T47D (cell line): ENCODE measurements at regions not wholly inside any gene's neighbourhood (a gene's known extent, or its start where the extent isn't known, plus 50 kb on each side); places are given as distances from the start of the nearest gene placed in this dataset.
"Not testable (repeated sequence)": the region's sequence is repeated elsewhere in the genome, so short reads cannot be mapped to it uniquely, and the experiment has no call there.

Source experiments
- DNase-seq, 2 experiments: peaks; one replicate each; pipeline versions ENCODE4 v3.0.0 to v3.0.0-alpha.2; 2011 to 2012; ENCODE audit warnings: low read depth in 1 of 2, low spot score in 1 of 2
- JUND ChIP-seq: IDR thresholded peaks from 2 replicates; pipeline ENCODE4 v1.6.1; 2012; ENCODE audit warnings: low read depth
- in situ Hi-C: cut with HindIII; loops from 2 replicates; pipeline ENCODE4 v1.10.0; 2016; ENCODE audit warnings: low sequenced_read_pairs, low pct_unique_long_range_greater_than_20kb

DNA sequence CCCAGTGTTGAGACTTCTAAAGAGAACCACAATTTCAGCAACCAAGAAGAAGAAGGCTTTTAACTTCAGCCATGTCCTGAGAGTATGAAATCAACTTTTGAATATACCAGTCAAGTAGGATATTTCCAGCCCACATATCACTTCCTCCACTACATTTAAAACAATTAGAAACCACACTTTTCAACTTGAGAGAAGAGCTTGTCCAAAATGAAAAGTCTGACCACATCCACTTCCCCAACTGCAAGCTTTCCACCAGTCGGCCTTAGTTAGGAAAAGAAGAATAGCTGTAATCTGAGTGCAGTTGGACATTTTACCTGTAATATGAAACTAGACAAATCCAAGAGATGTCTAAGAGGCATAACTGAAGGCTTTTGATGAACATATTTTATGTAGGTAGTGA, 101.9 kb upstream of the SLC7A11 start:
- in situ Hi-C loops, result no loop called here
- no peak for TF ChIP-seq JUND

DNA sequence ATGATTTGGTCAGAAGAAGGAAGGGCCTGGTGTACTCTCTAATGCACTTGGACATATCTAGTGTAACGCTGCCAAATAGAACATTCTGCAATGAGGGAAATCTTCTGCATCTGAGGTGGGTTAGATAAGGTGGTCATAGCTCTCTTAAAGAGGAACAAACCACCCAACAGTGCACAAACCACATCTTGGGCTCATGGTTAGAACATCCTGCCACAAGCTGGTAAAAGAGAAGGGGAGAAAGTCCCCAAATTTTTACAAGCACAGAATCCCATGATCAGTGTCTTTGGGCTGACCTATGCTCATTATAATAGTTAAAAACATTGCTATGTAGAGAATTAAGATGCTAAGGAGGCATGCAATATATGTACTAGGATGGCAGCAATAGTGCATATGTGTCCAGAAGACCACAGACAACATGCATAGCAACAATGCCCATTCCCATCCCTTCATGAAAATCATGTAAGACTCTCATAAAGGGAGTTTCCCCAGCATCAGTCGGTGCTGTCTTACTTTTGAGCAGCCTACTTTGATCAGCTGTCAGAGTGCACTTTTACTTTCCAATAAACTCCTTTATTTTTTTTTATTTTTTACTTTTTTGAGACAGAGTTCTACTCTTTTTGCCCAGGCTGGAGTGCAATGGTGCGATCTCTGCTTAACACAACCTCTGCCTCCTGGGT, 99.7 kb upstream of the SLC7A11 start:
- in situ Hi-C loops, result no loop called here
- no peak for TF ChIP-seq JUND
- no peak for DNase-seq

More for the DNA sequence above, 101.9 kb upstream of the SLC7A11 start:
- no peak for DNase-seq

DNA sequence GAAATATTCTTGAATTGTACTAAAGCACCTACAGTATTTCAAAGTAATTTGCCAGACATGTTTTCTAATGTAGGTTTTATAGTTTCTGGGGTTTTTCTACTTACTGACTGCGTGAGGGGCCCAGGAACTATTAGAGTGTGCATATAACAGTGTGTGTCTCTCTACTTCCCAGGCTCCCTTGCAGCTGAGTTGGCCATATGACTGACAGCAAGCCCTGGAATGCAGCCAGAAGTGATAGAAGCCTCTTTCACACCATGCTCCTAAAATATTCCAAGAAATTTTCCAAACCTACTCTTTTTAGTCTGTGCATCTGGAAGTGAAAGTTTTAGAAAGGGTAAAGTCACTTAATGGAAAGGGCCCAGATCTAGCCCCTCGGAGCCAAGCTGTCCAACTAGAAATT, 96.7 kb upstream of the SLC7A11 start:
- in situ Hi-C loops, result no loop called here
- TF ChIP-seq JUND, result no peak
- DNase-seq, result no peak

DNA sequence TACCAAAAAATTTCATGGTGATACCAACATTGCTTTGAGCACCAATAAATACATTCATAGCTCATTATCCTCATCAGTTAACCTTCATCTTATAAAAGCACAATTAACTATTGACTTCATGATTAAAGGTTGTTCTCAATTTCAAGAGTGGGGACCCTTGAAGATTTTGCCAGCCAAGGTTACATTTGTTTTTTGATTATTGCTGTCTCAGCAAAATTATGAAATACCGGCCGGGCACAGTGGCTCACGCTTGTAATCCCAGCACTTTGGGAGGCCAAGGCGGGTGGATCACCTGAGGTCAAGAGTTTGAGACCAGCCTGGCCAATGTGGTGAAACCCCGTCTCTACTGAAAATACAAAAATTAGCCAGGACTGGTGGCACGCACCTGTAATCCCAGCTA, 96.1 kb upstream of the SLC7A11 start:
- DNase-seq, in situ Hi-C loops: not testable (repeated sequence)

DNA sequence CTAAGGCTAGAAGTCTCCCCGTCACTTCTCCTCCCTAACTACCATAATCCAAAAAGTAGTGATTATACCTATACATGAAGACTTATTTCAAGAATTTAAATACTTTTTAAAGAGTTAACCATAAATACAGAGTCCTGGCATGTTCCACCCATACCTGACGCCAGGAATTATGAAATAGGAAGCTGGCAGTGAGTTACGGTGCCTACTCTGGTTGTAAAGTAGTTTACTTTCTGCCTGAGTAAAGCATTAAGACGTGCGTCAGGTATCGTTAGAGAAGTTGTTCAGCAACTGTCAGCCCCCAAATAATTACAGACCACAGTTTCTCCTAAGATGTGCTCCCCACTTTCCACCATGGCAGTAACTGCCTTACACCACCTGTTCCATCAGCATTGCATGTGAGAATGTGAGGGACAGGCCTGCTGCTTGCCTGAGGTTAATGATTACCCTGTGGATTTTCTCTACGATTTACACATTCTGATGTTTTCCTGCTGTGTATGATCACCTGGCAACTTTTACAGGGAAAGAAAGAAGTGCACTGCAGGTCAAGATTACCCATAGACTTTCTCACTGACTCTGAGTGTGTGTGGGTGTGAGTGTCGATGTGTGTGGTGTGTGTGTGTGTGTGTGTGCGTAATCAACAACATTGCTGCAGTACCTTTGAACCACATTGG, 92.3 kb upstream of the SLC7A11 start:
- DNase-seq, result no peak
- TF ChIP-seq JUND, result no peak

DNA sequence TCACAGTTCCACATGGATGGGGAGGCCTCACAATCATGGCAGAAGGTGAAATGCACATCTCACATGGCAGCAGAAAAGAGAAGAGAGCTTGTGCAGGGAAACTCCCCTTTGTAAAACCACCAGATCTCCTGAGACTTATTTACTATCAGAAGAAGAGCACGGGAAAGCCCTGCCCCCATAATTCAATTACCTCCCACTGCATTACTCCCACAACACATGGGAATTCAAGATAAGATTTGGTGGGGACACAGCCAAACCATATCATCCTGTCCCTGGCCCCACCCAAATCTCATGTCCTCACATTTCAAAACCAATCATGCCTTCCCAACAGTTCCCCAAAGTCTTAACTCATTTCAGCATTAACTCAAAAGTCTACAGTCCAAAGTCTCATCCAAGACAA, 90.3 kb upstream of the SLC7A11 start:
- DNase-seq, in situ Hi-C loops: not testable (repeated sequence)

More for the DNA sequence above, 92.3 kb upstream of the SLC7A11 start:
- in situ Hi-C loops, result no loop called here

DNA sequence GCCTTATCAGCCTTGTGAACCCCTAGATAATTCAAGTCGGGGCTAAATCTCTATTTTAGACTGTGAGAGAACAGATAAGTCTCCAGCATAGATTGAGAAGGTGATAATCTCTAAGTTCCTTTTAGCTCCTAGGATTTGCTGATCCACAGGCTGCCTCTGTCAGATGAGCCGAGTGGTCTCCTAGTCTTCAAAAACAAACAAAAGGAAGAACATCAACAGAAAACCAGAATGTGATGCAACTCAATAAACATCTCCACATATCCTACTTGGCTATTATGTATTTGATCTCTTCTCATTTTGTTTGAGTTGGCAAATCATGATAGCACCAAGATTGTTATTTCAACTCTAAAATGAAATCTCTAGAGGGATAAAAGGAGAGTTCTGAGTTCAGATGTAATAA, 88.4 kb upstream of the SLC7A11 start:
- no peak for DNase-seq
- in situ Hi-C loops, result no loop called here
- TF ChIP-seq JUND, result no peak

DNA sequence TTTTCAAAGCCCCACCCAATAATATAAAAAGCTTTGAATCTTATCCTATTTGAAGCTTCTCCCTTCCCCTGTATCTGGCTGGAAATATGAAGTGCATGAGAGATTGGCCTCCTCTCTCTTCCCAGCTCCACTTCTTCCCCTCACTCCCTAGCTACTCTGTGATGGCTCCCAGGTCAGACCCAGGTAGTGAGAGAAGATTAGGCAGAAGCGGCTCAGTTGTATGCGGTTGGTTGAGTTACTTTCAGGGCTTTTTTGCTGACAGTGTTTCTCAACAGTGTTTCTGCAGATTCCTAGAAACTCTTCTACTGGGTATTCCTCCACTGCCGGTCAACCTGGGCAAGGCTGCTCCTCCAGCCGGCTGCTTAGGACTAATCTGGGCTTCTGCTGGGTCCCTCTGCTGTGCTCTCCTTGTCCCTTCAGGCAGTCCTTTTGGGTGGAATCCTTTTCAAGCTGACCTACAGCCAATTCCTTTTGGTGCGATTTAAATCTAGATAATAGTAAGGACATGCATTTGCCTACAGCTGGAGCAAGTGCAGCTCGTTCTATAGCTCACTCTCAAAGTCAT, 87.4 kb upstream of the SLC7A11 start:
- in situ Hi-C loops, result no loop called here
- peak in 1 of 2 experiments; percentile 6 for DNase-seq
- no peak for TF ChIP-seq JUND

DNA sequence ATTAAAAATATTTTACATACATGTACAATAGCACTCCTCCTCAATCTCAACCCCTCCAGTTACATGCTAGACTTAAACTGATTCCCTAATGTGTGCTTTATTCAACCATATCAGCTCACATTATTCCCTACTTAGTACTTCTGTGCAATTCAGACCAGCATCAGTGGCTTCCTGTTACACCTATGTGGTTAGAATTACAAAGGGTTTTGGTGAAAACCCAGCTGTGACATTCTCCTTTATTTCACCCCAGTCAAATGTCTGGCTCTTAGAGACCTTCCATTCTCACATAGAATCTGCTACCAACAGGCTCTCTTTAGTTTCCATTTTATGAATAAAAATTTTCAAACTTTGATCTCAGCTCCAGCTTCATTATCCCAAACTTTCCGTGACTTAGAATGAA, 85.2 kb upstream of the SLC7A11 start:
- no peak for TF ChIP-seq JUND
- DNase-seq, result no peak
- in situ Hi-C loops, result no loop called here

DNA sequence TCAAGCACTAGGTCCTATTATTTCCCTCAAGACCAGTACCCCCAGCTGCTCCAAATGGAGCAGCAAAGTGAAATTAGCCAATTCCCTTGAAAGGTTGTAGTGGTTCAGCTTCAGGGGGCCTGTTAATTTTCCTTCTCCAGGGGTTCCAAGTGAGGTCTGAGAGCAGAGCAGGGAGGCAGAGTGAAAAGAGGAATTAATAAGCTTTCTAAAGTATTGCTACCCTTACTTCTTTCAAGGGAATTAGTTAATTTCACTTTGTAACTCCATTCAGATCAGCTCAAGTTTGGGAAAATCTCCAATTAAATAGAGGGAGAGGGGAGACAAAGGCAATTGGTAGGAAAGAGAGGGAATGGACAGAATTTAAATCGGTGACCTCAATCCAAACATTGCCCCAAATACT, 78.7 kb upstream of the SLC7A11 start:
- no peak for TF ChIP-seq JUND
- in situ Hi-C loops, result no loop called here
- no peak for DNase-seq

DNA sequence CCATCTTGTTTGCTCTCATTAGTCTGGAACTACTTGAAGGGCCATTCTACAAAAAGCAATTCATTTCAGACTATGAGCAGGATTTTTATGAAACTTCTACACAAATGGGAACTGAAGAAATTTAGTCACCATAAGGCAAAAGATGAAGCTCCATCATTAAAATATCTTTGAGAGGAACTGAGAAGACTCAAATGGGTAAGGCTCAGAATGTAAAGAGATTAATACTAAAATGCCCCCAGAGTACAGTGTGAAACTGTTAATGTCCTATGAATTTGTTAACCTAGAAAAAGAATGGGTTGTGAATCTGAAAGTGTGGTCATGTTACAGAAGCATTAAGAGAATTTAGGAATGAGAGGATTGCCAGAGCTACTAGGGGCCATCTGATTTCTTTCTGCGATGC, 77.9 kb upstream of the SLC7A11 start:
- no peak for TF ChIP-seq JUND
- in situ Hi-C loops, result no loop called here

DNA sequence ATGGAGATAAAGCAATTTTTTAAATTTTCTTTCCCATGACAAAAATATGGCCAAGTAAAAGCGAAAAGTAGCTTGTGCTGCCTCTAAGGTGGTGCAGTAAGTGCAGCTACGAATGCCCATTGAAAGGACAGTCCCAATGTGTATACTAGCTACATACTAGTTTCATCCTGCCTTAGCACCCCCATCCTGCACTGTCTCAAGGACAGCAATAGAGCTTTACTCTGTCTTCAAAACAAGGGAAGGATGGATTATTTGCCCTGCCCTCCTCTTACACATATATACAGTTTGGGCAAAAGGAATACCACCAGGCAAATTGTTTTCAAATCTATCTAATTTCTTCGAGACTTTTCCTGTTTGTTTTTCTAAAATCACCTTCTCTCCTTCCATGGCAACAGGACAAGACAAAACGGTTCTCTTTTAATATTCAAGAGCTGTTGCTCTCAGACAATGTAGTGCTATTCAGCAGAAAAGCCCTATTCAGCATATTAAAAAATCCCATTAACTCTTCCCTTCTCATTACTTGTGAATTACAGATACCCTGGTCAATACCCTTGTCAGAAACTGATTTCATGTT, 75.1 kb upstream of the SLC7A11 start:
- no peak for TF ChIP-seq JUND
- no peak for DNase-seq

More for the DNA sequence above, 77.9 kb upstream of the SLC7A11 start:
- DNase-seq, result no peak

DNA sequence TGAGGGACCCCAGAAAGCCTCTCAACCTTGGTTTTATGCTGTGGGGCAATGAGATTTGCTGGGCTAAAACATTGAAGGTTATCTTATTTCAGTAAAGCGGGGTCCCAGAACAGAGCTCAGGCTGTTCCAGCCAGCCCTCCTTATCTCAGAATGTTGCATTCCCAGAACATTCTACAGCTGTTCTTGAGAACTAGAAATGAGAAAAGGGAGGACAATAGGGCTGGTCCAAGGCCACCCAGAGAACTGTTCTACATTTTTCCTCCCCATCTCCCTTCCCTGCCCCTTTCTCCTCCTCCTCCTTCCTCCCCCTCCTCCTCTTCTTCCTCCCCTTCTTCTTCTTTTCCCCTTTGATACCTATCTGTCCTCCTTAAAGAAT, 70.4 kb upstream of the SLC7A11 start:
- in situ Hi-C loops, result no loop called here
- no peak for TF ChIP-seq JUND
- DNase-seq, result no peak

More for the DNA sequence above, 75.1 kb upstream of the SLC7A11 start:
- in situ Hi-C loops, result no loop called here
